ENCODE measurements at regions not wholly inside any gene's neighbourhood (a gene's known extent, or its start where the extent isn't known, plus 50 kb on each side); places are given as distances from the start of the nearest gene placed in this dataset.

GRCh38 chr1:199698222-199698621 is 329.3 kb upstream of the NR5A2 start:
- no peak for TF ChIP-seq POLR2AphosphoS5 (IDR thresholded peaks at IDR 0.05)
- no peak for TF ChIP-seq CTCF (IDR thresholded peaks at IDR 0.05; ENCODE audit: poor library complexity, severe bottlenecking)
- no peak for TF ChIP-seq REST (IDR thresholded peaks at IDR 0.05; ENCODE audit: borderline replicate concordance)
- no peak for TF ChIP-seq EP300 (conservative IDR thresholded peaks at IDR 0.05; ENCODE audit: poor library complexity, severe bottlenecking)
- TF ChIP-seq EZH2 (IDR thresholded peaks at IDR 0.05; ENCODE audit: borderline replicate concordance, insufficient read depth, low read length, poor library complexity, severe bottlenecking) = no peak
- TF ChIP-seq RAD21 (conservative IDR thresholded peaks at IDR 0.05) = no peak
- TF ChIP-seq SMC3 (conservative IDR thresholded peaks at IDR 0.05; ENCODE audit: poor library complexity) = no peak
- no peak for TF ChIP-seq TAF1 (IDR thresholded peaks at IDR 0.05; ENCODE audit: low read depth)
- TF ChIP-seq MXI1 (conservative IDR thresholded peaks at IDR 0.05; ENCODE audit: poor library complexity, severe bottlenecking) = no peak

All from neural cell (in vitro differentiated cells).